ENCODE measurements at regions not wholly inside any gene's neighbourhood (a gene's known extent, or its start where the extent isn't known, plus 50 kb on each side); places are given as distances from the start of the nearest gene placed in this dataset.
"Not testable (repeated sequence)": the region's sequence is repeated elsewhere in the genome, so short reads cannot be mapped to it uniquely, and the experiment has no call there.

GRCh38 chr3:104069114-104069513, 1297.6 kb upstream of the ALCAM start:
- DNase-seq = no peak

GRCh38 chr3:104070906-104071305, 1295.8 kb upstream of the ALCAM start:
- DNase-seq = no peak

GRCh38 chr3:104080088-104080626, 1286.6 kb upstream of the ALCAM start:
- DNase-seq = no peak

- DNase-seq = no peak
Observed at GRCh38 chr3:104088738-104089137, 1278.0 kb upstream of the ALCAM start.

GRCh38 chr3:104089987-104090386, 1276.7 kb upstream of the ALCAM start:
- not testable (repeated sequence) for DNase-seq

- DNase-seq = no peak
Observed at GRCh38 chr3:104101736-104102135, 1265.0 kb upstream of the ALCAM start.

GRCh38 chr3:104102386-104102785, 1264.3 kb upstream of the ALCAM start:
- DNase-seq = peak; percentile 13

- DNase-seq = no peak
Observed at GRCh38 chr3:104106276-104106675, 1260.4 kb upstream of the ALCAM start.

GRCh38 chr3:104108522-104108921, 1258.2 kb upstream of the ALCAM start:
- no peak for DNase-seq

GRCh38 chr3:104126463-104126862, 1240.2 kb upstream of the ALCAM start:
- no peak for DNase-seq

- DNase-seq = no peak
Observed at GRCh38 chr3:104126864-104127553, 1239.7 kb upstream of the ALCAM start.

GRCh38 chr3:104127830-104128229, 1238.9 kb upstream of the ALCAM start:
- no peak for DNase-seq

GRCh38 chr3:104132566-104133403, 1233.9 kb upstream of the ALCAM start:
- DNase-seq = no peak

GRCh38 chr3:104133630-104134029, 1233.1 kb upstream of the ALCAM start:
- DNase-seq = no peak

GRCh38 chr3:104137116-104137515, 1229.6 kb upstream of the ALCAM start:
- no peak for DNase-seq

GRCh38 chr3:104145164-104145563, 1221.5 kb upstream of the ALCAM start:
- DNase-seq = no peak

- no peak for DNase-seq
Observed at GRCh38 chr3:104149154-104149553, 1217.6 kb upstream of the ALCAM start.

- no peak for DNase-seq
Observed at GRCh38 chr3:104150724-104151123, 1216.0 kb upstream of the ALCAM start.

GRCh38 chr3:104154896-104155295, 1211.8 kb upstream of the ALCAM start:
- DNase-seq = no peak

GRCh38 chr3:104165866-104166265, 1200.8 kb upstream of the ALCAM start:
- no peak for DNase-seq

- no peak for DNase-seq
Observed at GRCh38 chr3:104168386-104168785, 1198.3 kb upstream of the ALCAM start.

GRCh38 chr3:104175696-104176095, 1191.0 kb upstream of the ALCAM start:
- DNase-seq = no peak

GRCh38 chr3:104176706-104177105, 1190.0 kb upstream of the ALCAM start:
- no peak for DNase-seq

- DNase-seq = no peak
Observed at GRCh38 chr3:104178680-104179079, 1188.0 kb upstream of the ALCAM start.

Measured in NCI-H187 treated with DMSO at 0.1 percent for 48 hours (cell line).